Immature natural killer cell (primary cell): ENCODE measurements at regions not wholly inside any gene's neighbourhood (a gene's known extent, or its start where the extent isn't known, plus 50 kb on each side); places are given as distances from the start of the nearest gene placed in this dataset.
"Not testable (repeated sequence)": the region's sequence is repeated elsewhere in the genome, so short reads cannot be mapped to it uniquely, and the experiment has no call there.

Source experiments
- DNase-seq, 3 donors: peaks; one replicate each; pipeline ENCODE4 v3.0.0; 2022; ENCODE audit warnings: mixed read lengths in 1 of 3
- H3K27ac Mint-ChIP-seq, 6 donors: one replicate each; pipeline ENCODE4 v1.8.0; 2020; ENCODE audit warnings: mixed read lengths in 6 of 6, mild to moderate bottlenecking in 5 of 6, inconsistent platforms in 4 of 6, moderate library complexity in 3 of 6
- H3K27me3 Mint-ChIP-seq, 3 donors: one replicate each; pipeline ENCODE4 v1.8.0; 2020 to 2021; ENCODE audit warnings: low read depth in 3 of 3, mild to moderate bottlenecking in 3 of 3, mixed read lengths in 3 of 3, moderate library complexity in 3 of 3, inconsistent platforms in 1 of 3
- H3K36me3 Mint-ChIP-seq, 3 donors: one replicate each; pipeline ENCODE4 v1.8.0; 2020; ENCODE audit warnings: mixed read lengths in 3 of 3, inconsistent platforms in 2 of 3, mild to moderate bottlenecking in 2 of 3
- H3K4me1 Mint-ChIP-seq, 2 donors: one replicate each; pipeline ENCODE4 v1.8.0; 2020; ENCODE audit warnings: inconsistent platforms in 2 of 2, mild to moderate bottlenecking in 2 of 2, mixed read lengths in 2 of 2, moderate library complexity in 1 of 2
- H3K4me3 Mint-ChIP-seq, 5 donors: one replicate each; pipeline ENCODE4 v1.8.0; 2020; ENCODE audit warnings: mild to moderate bottlenecking in 5 of 5, mixed read lengths in 5 of 5, inconsistent platforms in 3 of 5, moderate library complexity in 3 of 5
- H3K9me3 Mint-ChIP-seq, 6 donors: one replicate each; pipeline ENCODE4 v1.8.0; 2020; ENCODE audit warnings: mild to moderate bottlenecking in 6 of 6, mixed read lengths in 6 of 6, inconsistent platforms in 4 of 6, moderate library complexity in 3 of 6

DNA sequence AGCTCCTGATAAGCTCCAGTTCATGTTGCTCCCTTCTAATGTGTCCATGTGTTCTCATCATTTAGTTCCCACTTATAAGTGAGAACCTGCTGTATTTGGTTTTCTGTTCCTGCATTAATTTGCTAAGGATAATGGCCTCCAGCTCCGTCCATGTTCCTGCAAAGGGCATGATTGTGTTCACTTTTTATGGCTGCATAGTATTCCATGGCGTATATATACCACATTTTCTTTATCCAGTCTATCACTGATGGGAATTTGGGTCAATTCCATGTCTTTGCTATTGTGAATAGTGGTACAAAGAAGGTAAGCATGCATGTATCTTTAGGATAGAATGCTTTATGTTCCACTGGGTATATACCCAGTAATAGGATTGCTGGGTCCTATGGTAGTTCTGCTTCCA is 197.2 kb upstream of the ITM2A start:
- peaks cover 0 to 8% (median 1%) of the 10 kb centered on the region in 3 donors for H3K27me3 Mint-ChIP-seq
- no peaks in the 10 kb centered on the region for H3K4me1 Mint-ChIP-seq
- no peak for DNase-seq
- no peak overlapping the region for H3K27ac Mint-ChIP-seq
- no peaks in the 10 kb centered on the region for H3K36me3 Mint-ChIP-seq
- peaks cover 0 to 16% (median 5%) of the 10 kb centered on the region in 6 donors for H3K9me3 Mint-ChIP-seq
- no peak overlapping the region for H3K4me3 Mint-ChIP-seq

DNA sequence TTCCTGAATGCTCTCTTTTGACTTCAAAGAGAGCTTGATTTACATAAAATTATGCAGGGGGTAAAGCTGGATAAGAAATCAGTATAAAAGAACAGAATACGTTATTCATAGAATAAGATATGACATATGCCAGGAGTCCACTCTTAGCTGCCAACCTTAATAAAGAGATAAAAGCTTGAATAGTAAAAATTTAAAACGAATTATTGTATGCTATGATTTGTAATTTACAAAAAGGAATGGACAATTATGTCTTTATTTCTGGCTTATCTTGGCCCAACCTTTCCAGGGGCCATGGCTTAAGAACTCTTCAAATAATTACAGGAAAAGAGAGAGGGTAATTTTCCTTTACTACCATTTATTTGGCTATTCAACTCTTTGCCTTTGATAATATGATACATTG is 192.2 kb upstream of the ITM2A start:
- no peaks in the 10 kb centered on the region for H3K9me3 Mint-ChIP-seq
- no peaks in the 10 kb centered on the region for H3K36me3 Mint-ChIP-seq
- H3K4me3 Mint-ChIP-seq, result no peak overlapping the region
- peaks cover 0 to 5% (median 5%) of the 10 kb centered on the region in 3 donors for H3K27me3 Mint-ChIP-seq
- no peaks in the 10 kb centered on the region for H3K4me1 Mint-ChIP-seq
- DNase-seq, result no peak
- H3K27ac Mint-ChIP-seq, result no peak overlapping the region

DNA sequence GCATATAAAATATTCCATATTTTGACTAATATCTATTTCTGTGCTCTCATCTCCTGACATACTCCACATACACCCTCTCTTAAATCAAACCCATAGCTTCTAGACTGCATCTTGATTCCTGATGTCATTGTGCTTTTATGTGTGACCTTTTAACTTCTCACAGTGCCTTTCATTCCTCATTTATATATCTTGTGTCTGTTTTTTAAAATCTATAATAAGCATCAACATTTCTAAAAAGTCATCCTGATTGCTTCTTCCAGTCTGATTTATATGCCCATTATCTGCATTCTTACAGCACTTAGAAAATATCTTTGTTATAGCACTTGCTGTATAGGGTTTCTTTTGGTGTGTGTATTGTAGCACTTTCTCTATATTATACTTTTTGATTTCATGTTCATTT is 190.1 kb upstream of the ITM2A start:
- Mint-ChIP-seq H3K36me3 (no peaks in the 10 kb centered on the region), H3K27ac (no peak overlapping the region), H3K27me3 (peaks cover 0 to 6% (median 5%) of the 10 kb centered on the region in 3 donors), H3K9me3 (no peaks in the 10 kb centered on the region), H3K4me1 (no peaks in the 10 kb centered on the region), H3K4me3 (no peak overlapping the region)
- DNase-seq, result no peak

DNA sequence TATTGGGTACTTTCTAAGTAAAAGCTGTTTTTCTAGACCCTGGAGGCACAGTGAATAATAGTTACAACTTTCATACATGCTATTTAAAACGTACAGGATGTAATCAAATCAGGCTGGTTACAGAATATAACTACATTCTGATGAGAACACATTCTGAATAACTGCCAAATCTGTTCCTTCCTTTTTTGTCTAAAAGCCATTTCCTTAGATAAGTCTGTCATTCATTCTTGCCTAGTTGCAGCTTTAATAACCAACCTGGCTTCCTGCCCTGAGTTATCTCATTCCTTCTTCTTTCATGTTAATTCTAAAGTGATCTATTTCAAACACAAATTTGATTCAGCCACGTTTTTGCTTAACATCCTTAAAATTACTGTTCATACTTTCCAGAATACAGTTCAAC is 189.7 kb upstream of the ITM2A start:
- peaks cover 0 to 6% (median 5%) of the 10 kb centered on the region in 3 donors for H3K27me3 Mint-ChIP-seq
- H3K4me3 Mint-ChIP-seq, result no peak overlapping the region
- H3K9me3 Mint-ChIP-seq, result no peaks in the 10 kb centered on the region
- no peaks in the 10 kb centered on the region for H3K4me1 Mint-ChIP-seq
- no peak overlapping the region for H3K27ac Mint-ChIP-seq
- H3K36me3 Mint-ChIP-seq, result no peaks in the 10 kb centered on the region
- no peak for DNase-seq

DNA sequence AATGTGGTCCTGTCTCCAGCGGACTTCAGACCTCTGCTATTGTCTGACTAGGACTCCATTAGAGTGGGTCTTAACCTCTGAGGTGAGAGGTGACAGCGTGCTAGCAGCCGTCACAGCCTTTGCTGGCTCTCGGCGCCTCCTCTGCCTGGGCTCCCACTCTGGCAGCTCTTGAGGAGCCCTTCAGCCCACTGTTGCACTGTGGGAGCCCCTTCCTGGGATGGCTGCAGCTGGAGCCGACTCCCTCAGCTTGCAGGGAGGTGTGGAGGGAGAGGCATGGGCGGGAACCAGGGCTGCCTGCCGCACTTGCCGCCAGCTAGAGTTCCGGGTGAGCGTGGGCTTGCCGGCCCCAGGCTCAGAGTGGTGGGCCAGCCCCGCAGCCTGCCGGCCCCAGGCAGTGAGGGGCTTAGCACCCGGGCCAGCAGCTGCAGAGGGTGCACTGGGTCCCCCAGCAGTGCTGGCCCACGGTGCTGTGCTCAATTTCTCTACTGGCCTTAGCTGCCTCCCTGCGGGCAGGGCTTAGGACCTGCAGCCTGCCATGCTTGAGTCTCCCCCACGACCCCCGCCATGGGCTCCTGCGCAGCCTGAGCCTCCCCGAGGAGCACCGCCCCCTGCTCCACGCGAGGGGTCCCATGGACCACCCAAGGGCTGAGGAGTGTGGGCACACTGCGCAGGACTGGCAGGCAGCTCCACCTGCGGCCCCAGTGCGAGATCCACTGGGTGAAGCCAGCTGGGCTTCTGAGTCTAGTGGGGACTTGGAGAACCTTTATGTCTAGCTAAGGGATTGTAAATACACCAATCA is 163.4 kb upstream of the ITM2A start:
- Mint-ChIP-seq H3K9me3 (peaks cover 0 to 5% (median 2%) of the 10 kb centered on the region in 6 donors), H3K27me3 (peaks cover 0 to 6% (median 1%) of the 10 kb centered on the region in 3 donors), H3K4me3 (no peak overlapping the region), H3K36me3 (no peaks in the 10 kb centered on the region), H3K4me1 (no peaks in the 10 kb centered on the region), H3K27ac (no peak overlapping the region)
- DNase-seq, result no peak

DNA sequence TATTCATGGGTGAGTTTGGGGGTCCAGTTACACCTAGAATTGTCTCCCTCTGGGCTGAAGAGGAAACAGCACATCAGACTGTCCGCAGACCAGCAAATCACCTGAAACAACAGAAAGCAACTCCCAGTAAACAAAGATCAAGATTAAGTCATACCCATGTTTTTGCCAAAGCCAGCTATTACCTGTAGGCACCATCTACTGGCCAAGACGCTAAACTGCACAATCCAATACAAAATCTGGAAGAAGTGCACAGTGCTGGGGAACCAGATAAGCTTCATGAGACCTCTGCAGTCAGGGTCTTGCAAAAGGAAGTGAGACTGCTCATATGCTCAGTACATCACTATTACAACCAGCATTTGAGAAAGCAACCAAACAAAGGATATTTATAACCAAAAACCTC is 157.5 kb upstream of the ITM2A start:
- DNase-seq, result no peak
- H3K27me3 Mint-ChIP-seq, result peaks cover 3 to 12% (median 4%) of the 10 kb centered on the region in 3 donors
- peaks cover 2 to 17% (median 10%) of the 10 kb centered on the region in 6 donors for H3K9me3 Mint-ChIP-seq
- H3K27ac Mint-ChIP-seq, result no peak overlapping the region
- no peaks in the 10 kb centered on the region for H3K36me3 Mint-ChIP-seq
- H3K4me3 Mint-ChIP-seq, result no peak overlapping the region
- no peaks in the 10 kb centered on the region for H3K4me1 Mint-ChIP-seq

- Mint-ChIP-seq H3K9me3 (peaks cover 0 to 1% (median 0%) of the 10 kb centered on the region in 6 donors), H3K36me3 (no peaks in the 10 kb centered on the region), H3K27ac (no peak overlapping the region), H3K4me1 (no peaks in the 10 kb centered on the region), H3K27me3 (peaks cover 2 to 20% (median 3%) of the 10 kb centered on the region in 3 donors), H3K4me3 (no peak overlapping the region)
- no peak for DNase-seq
These were observed 148.4 kb upstream of the ITM2A start for GRCh38 chrX:79515529-79515928.

- no peak for DNase-seq
- Mint-ChIP-seq H3K36me3 (no peaks in the 10 kb centered on the region), H3K9me3 (peaks cover 0 to 1% (median 0%) of the 10 kb centered on the region in 6 donors), H3K27me3 (peaks cover 0 to 6% (median 2%) of the 10 kb centered on the region in 3 donors), H3K27ac (no peak overlapping the region), H3K4me1 (no peaks in the 10 kb centered on the region), H3K4me3 (no peak overlapping the region)
These were observed 144.7 kb upstream of the ITM2A start for GRCh38 chrX:79511799-79512198.

- H3K9me3 Mint-ChIP-seq, result peaks cover 0 to 8% (median 4%) of the 10 kb centered on the region in 6 donors
- H3K27me3 Mint-ChIP-seq, result no peaks in the 10 kb centered on the region
- no peaks in the 10 kb centered on the region for H3K36me3 Mint-ChIP-seq
- H3K27ac Mint-ChIP-seq, result no peak overlapping the region
- H3K4me1 Mint-ChIP-seq, result no peaks in the 10 kb centered on the region
- no peak overlapping the region for H3K4me3 Mint-ChIP-seq
- no peak for DNase-seq
These were observed 138.9 kb upstream of the ITM2A start for GRCh38 chrX:79506001-79506400.

- H3K36me3 Mint-ChIP-seq, result no peaks in the 10 kb centered on the region
- H3K27ac Mint-ChIP-seq, result no peak overlapping the region
- no peaks in the 10 kb centered on the region for H3K4me1 Mint-ChIP-seq
- H3K9me3 Mint-ChIP-seq, result peaks cover 0 to 10% (median 5%) of the 10 kb centered on the region in 6 donors
- no peak for DNase-seq
- H3K4me3 Mint-ChIP-seq, result no peak overlapping the region
- H3K27me3 Mint-ChIP-seq, result peaks cover 9 to 34% (median 11%) of the 10 kb centered on the region in 3 donors
These were observed 115.6 kb upstream of the ITM2A start for GRCh38 chrX:79482686-79483085.

DNA sequence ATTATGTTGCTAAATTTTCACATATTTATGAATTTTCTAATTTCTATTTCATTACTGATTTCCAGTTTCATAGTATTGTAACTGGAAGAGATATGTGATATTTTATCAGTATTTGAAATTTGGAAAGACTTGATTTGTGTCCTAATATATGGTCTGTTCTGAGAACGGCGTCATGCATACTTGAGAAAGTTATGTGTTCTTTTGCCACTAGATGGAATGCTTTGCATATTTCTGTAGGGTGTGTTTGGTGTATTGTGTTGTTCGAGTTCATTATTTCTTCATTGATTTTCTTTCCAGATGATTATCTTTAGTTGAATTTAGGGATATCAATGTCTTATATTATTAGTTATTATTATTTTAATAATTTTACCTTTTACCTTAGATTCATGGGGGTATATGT is 110.6 kb upstream of the ITM2A start:
- no peaks in the 10 kb centered on the region for H3K9me3 Mint-ChIP-seq
- no peaks in the 10 kb centered on the region for H3K4me1 Mint-ChIP-seq
- DNase-seq, result no peak
- no peak overlapping the region for H3K27ac Mint-ChIP-seq
- no peak overlapping the region for H3K4me3 Mint-ChIP-seq
- peaks cover 6 to 17% (median 7%) of the 10 kb centered on the region in 3 donors for H3K27me3 Mint-ChIP-seq
- no peaks in the 10 kb centered on the region for H3K36me3 Mint-ChIP-seq

DNA sequence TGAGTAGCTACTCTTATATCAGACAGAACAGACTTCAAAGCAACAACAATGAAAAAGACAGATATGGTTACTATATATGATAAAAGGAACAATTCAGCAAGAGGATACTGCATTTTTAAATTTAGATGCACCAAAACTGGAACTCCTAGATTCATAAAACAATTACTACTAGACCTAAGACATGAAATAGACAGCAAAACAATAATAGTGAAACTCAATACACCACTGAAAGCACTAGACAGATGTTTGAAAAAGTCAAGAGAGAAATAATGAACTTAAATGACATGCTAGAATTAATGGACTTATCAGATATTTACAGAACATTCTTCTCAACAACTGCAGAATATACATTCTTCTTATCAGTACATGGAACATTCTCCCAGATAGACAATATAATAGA is 99.5 kb upstream of the ITM2A start:
- no peak overlapping the region for H3K27ac Mint-ChIP-seq
- no peaks in the 10 kb centered on the region for H3K4me1 Mint-ChIP-seq
- H3K36me3 Mint-ChIP-seq, result no peaks in the 10 kb centered on the region
- peaks cover 0 to 2% (median 0%) of the 10 kb centered on the region in 6 donors for H3K9me3 Mint-ChIP-seq
- DNase-seq, result no peak
- H3K27me3 Mint-ChIP-seq, result peaks cover 8 to 16% (median 16%) of the 10 kb centered on the region in 3 donors
- no peak overlapping the region for H3K4me3 Mint-ChIP-seq

- DNase-seq, result no peak
- H3K27me3 Mint-ChIP-seq, result peaks cover 2 to 7% (median 7%) of the 10 kb centered on the region in 3 donors
- peaks cover 0 to 2% (median 0%) of the 10 kb centered on the region in 6 donors for H3K9me3 Mint-ChIP-seq
- no peaks in the 10 kb centered on the region for H3K4me1 Mint-ChIP-seq
- H3K36me3 Mint-ChIP-seq, result no peaks in the 10 kb centered on the region
- H3K27ac Mint-ChIP-seq, result no peak overlapping the region
- no peak overlapping the region for H3K4me3 Mint-ChIP-seq
These were observed 95.3 kb upstream of the ITM2A start for GRCh38 chrX:79462458-79462857.

DNA sequence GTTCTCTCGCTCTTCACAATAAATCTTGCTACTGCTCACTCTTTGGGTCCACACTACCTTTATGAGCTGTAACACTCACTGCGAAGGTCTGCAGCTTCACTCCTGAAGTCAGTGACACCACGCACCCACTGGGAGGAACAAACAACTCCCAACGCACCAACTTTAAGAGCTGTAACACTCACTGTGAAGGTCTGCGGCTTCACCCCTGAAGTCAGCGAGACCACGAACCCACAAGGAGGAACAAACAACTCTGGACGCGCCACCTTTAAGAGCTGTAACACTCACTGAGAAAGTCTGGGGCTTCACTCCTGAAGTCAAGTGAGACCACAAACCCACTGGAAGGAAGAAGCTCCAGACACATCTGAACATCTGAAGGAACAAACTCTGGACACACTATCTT is 89.5 kb upstream of the ITM2A start:
- peak; percentile 47 to 70 (median 54) for DNase-seq
- not testable (repeated sequence) for H3K36me3 Mint-ChIP-seq, H3K9me3 Mint-ChIP-seq, H3K27me3 Mint-ChIP-seq
- peak overlapping the region; percentile 55 to 73 (median 62) for H3K4me3 Mint-ChIP-seq
- H3K27ac Mint-ChIP-seq, result peak overlapping the region; percentile 57 to 85 (median 73)
- peaks cover 12 to 14% of the 10 kb centered on the region in 2 donors for H3K4me1 Mint-ChIP-seq

GRCh38 chrX:79452881-79453280 is 85.7 kb upstream of the ITM2A start:
- Mint-ChIP-seq H3K4me1 (peaks cover 12 to 14% of the 10 kb centered on the region in 2 donors), H3K9me3 (no peaks in the 10 kb centered on the region), H3K27me3 (peaks cover 2 to 3% (median 2%) of the 10 kb centered on the region in 3 donors), H3K27ac (peak overlapping the region in 1 of 6 donors; percentile 7), H3K36me3 (no peaks in the 10 kb centered on the region), H3K4me3 (no peak overlapping the region)
- DNase-seq, result no peak
